ENCODE measurements at regions not wholly inside any gene's neighbourhood (a gene's known extent, or its start where the extent isn't known, plus 50 kb on each side); places are given as distances from the start of the nearest gene placed in this dataset.

GRCh38 chr12:89895101-89895500 is 186.5 kb upstream of the ATP2B1 start:
- Histone ChIP-seq H2BK120ac (ENCODE audit: low read depth, low read length) (no peak overlapping the region), H3K36me3 (ENCODE audit: control insufficient read depth, insufficient read depth, low read length) (no peaks in the 10 kb centered on the region), H2BK5ac (ENCODE audit: low read length) (no peak overlapping the region), H3K56ac (ENCODE audit: low read length) (no peak overlapping the region), H3K9ac (ENCODE audit: low read length) (no peak overlapping the region), H3K18ac (ENCODE audit: low read length) (no peak overlapping the region), H3K79me1 (ENCODE audit: low read length) (no peaks in the 10 kb centered on the region), H2BK15ac (replicated peaks; ENCODE audit: low read depth) (no peak overlapping the region), H3K4me2 (ENCODE audit: low read length) (no peak overlapping the region), H3K23ac (ENCODE audit: low read length) (no peak overlapping the region), H3K27ac (ENCODE audit: low read depth, low read length) (no peak overlapping the region), H2AK5ac (ENCODE audit: low read length) (no peak overlapping the region), H4K5ac (ENCODE audit: low read length) (no peak overlapping the region), H3K4ac (ENCODE audit: low read depth, low read length) (no peak overlapping the region), H3K27me3 (ENCODE audit: insufficient read depth, low read length, poor library complexity) (no peaks in the 10 kb centered on the region), H3K4me3 (ENCODE audit: low read length) (no peak overlapping the region), H3K79me2 (ENCODE audit: control insufficient read depth, insufficient read depth, low read length) (no peaks in the 10 kb centered on the region), H4K8ac (ENCODE audit: low read depth, low read length) (no peak overlapping the region), H3K4me1 (ENCODE audit: control insufficient read depth, low read depth, low read length) (peaks cover 3% of the 10 kb centered on the region)
- no CpG with 5 or more reads among the region's 5 CpGs for WGBS (ENCODE audit: extremely low coverage, insufficient coverage, low lambda C conversion rate)
- no peak for DNase-seq

- Histone ChIP-seq H3K18ac (ENCODE audit: low read length) (no peak overlapping the region), H3K9ac (ENCODE audit: low read length) (no peak overlapping the region), H4K5ac (ENCODE audit: low read length) (no peak overlapping the region), H3K4me2 (ENCODE audit: low read length) (no peak overlapping the region), H2BK120ac (ENCODE audit: low read depth, low read length) (no peak overlapping the region), H3K79me2 (ENCODE audit: control insufficient read depth, insufficient read depth, low read length) (no peaks in the 10 kb centered on the region), H2BK5ac (ENCODE audit: low read length) (no peak overlapping the region), H3K4me1 (ENCODE audit: control insufficient read depth, low read depth, low read length) (no peaks in the 10 kb centered on the region), H4K8ac (ENCODE audit: low read depth, low read length) (no peak overlapping the region), H3K56ac (ENCODE audit: low read length) (no peak overlapping the region), H3K23ac (ENCODE audit: low read length) (no peak overlapping the region), H3K27ac (ENCODE audit: low read depth, low read length) (no peak overlapping the region), H3K79me1 (ENCODE audit: low read length) (no peaks in the 10 kb centered on the region), H2BK15ac (replicated peaks; ENCODE audit: low read depth) (no peak overlapping the region), H2AK5ac (ENCODE audit: low read length) (no peak overlapping the region), H3K4me3 (ENCODE audit: low read length) (no peak overlapping the region), H3K36me3 (ENCODE audit: control insufficient read depth, insufficient read depth, low read length) (no peaks in the 10 kb centered on the region), H3K27me3 (ENCODE audit: insufficient read depth, low read length, poor library complexity) (no peaks in the 10 kb centered on the region), H3K4ac (ENCODE audit: low read depth, low read length) (no peak overlapping the region)
- DNase-seq, result no peak
- WGBS (ENCODE audit: extremely low coverage, insufficient coverage, low lambda C conversion rate), result no CpG with 5 or more reads among the region's 1 CpG
Observed at GRCh38 chr12:89893972-89894706, 185.5 kb upstream of the ATP2B1 start.

GRCh38 chr12:89892436-89892835 is 183.8 kb upstream of the ATP2B1 start:
- Histone ChIP-seq H3K18ac (ENCODE audit: low read length) (no peak overlapping the region), H3K36me3 (ENCODE audit: control insufficient read depth, insufficient read depth, low read length) (no peaks in the 10 kb centered on the region), H4K5ac (ENCODE audit: low read length) (no peak overlapping the region), H3K4me3 (ENCODE audit: low read length) (no peak overlapping the region), H3K9ac (ENCODE audit: low read length) (no peak overlapping the region), H3K23ac (ENCODE audit: low read length) (no peak overlapping the region), H4K8ac (ENCODE audit: low read depth, low read length) (no peak overlapping the region), H2AK5ac (ENCODE audit: low read length) (no peak overlapping the region), H3K27me3 (ENCODE audit: insufficient read depth, low read length, poor library complexity) (no peaks in the 10 kb centered on the region), H3K56ac (ENCODE audit: low read length) (no peak overlapping the region), H2BK15ac (replicated peaks; ENCODE audit: low read depth) (no peak overlapping the region), H3K79me2 (ENCODE audit: control insufficient read depth, insufficient read depth, low read length) (no peaks in the 10 kb centered on the region), H3K4me2 (ENCODE audit: low read length) (no peak overlapping the region), H3K4me1 (ENCODE audit: control insufficient read depth, low read depth, low read length) (no peaks in the 10 kb centered on the region), H3K27ac (ENCODE audit: low read depth, low read length) (no peak overlapping the region), H2BK5ac (ENCODE audit: low read length) (no peak overlapping the region), H3K4ac (ENCODE audit: low read depth, low read length) (no peak overlapping the region), H2BK120ac (ENCODE audit: low read depth, low read length) (no peak overlapping the region), H3K79me1 (ENCODE audit: low read length) (no peaks in the 10 kb centered on the region)
- DNase-seq, result no peak

GRCh38 chr12:89891933-89892332 is 183.3 kb upstream of the ATP2B1 start:
- no peak overlapping the region for H3K4ac ChIP-seq (ENCODE audit: low read depth, low read length)
- H2BK120ac ChIP-seq (ENCODE audit: low read depth, low read length), result no peak overlapping the region
- no peak overlapping the region for H4K8ac ChIP-seq (ENCODE audit: low read depth, low read length)
- no peaks in the 10 kb centered on the region for H3K79me1 ChIP-seq (ENCODE audit: low read length)
- no peak overlapping the region for H2AK5ac ChIP-seq (ENCODE audit: low read length)
- H3K27me3 ChIP-seq (ENCODE audit: insufficient read depth, low read length, poor library complexity), result no peaks in the 10 kb centered on the region
- H3K56ac ChIP-seq (ENCODE audit: low read length), result no peak overlapping the region
- no peaks in the 10 kb centered on the region for H3K79me2 ChIP-seq (ENCODE audit: control insufficient read depth, insufficient read depth, low read length)
- no peak overlapping the region for H2BK5ac ChIP-seq (ENCODE audit: low read length)
- DNase-seq, result no peak
- no peaks in the 10 kb centered on the region for H3K4me1 ChIP-seq (ENCODE audit: control insufficient read depth, low read depth, low read length)
- H3K4me3 ChIP-seq (ENCODE audit: low read length), result no peak overlapping the region
- H3K23ac ChIP-seq (ENCODE audit: low read length), result no peak overlapping the region
- no peak overlapping the region for H3K9ac ChIP-seq (ENCODE audit: low read length)
- H3K27ac ChIP-seq (ENCODE audit: low read depth, low read length), result no peak overlapping the region
- no peak overlapping the region for H3K4me2 ChIP-seq (ENCODE audit: low read length)
- H3K36me3 ChIP-seq (ENCODE audit: control insufficient read depth, insufficient read depth, low read length), result no peaks in the 10 kb centered on the region
- H3K18ac ChIP-seq (ENCODE audit: low read length), result no peak overlapping the region
- H4K5ac ChIP-seq (ENCODE audit: low read length), result no peak overlapping the region
- H2BK15ac ChIP-seq (replicated peaks; ENCODE audit: low read depth), result no peak overlapping the region

- H3K23ac ChIP-seq (ENCODE audit: low read length), result no peak overlapping the region
Observed at GRCh38 chr12:89890161-89890560, 181.5 kb upstream of the ATP2B1 start.

GRCh38 chr12:89889062-89889461 is 180.4 kb upstream of the ATP2B1 start:
- no peaks in the 10 kb centered on the region for H3K79me2 ChIP-seq (ENCODE audit: control insufficient read depth, insufficient read depth, low read length)
- H2BK15ac ChIP-seq (replicated peaks; ENCODE audit: low read depth), result no peak overlapping the region
- no peak overlapping the region for H3K23ac ChIP-seq (ENCODE audit: low read length)
- H3K56ac ChIP-seq (ENCODE audit: low read length), result no peak overlapping the region
- no peak overlapping the region for H3K4ac ChIP-seq (ENCODE audit: low read depth, low read length)
- no peaks in the 10 kb centered on the region for H3K79me1 ChIP-seq (ENCODE audit: low read length)
- no CpG with 5 or more reads among the region's 4 CpGs for WGBS (ENCODE audit: extremely low coverage, insufficient coverage, low lambda C conversion rate)
- no peak overlapping the region for H3K27ac ChIP-seq (ENCODE audit: low read depth, low read length)
- no peak overlapping the region for H2BK5ac ChIP-seq (ENCODE audit: low read length)
- no peak overlapping the region for H3K18ac ChIP-seq (ENCODE audit: low read length)
- no peak overlapping the region for H4K8ac ChIP-seq (ENCODE audit: low read depth, low read length)
- no peak overlapping the region for H4K5ac ChIP-seq (ENCODE audit: low read length)
- no peak overlapping the region for H2AK5ac ChIP-seq (ENCODE audit: low read length)
- no peak overlapping the region for H3K4me3 ChIP-seq (ENCODE audit: low read length)
- H3K27me3 ChIP-seq (ENCODE audit: insufficient read depth, low read length, poor library complexity), result no peaks in the 10 kb centered on the region
- no peak for DNase-seq
- no peaks in the 10 kb centered on the region for H3K4me1 ChIP-seq (ENCODE audit: control insufficient read depth, low read depth, low read length)
- H2BK120ac ChIP-seq (ENCODE audit: low read depth, low read length), result no peak overlapping the region
- H3K4me2 ChIP-seq (ENCODE audit: low read length), result no peak overlapping the region
- H3K9ac ChIP-seq (ENCODE audit: low read length), result no peak overlapping the region
- no peaks in the 10 kb centered on the region for H3K36me3 ChIP-seq (ENCODE audit: control insufficient read depth, insufficient read depth, low read length)

More at GRCh38 chr12:89890161-89890560, 181.5 kb upstream of the ATP2B1 start:
- Histone ChIP-seq H2BK5ac (ENCODE audit: low read length) (no peak overlapping the region), H3K27ac (ENCODE audit: low read depth, low read length) (no peak overlapping the region), H3K79me2 (ENCODE audit: control insufficient read depth, insufficient read depth, low read length) (no peaks in the 10 kb centered on the region), H3K56ac (ENCODE audit: low read length) (no peak overlapping the region), H3K4me1 (ENCODE audit: control insufficient read depth, low read depth, low read length) (no peaks in the 10 kb centered on the region), H3K9ac (ENCODE audit: low read length) (no peak overlapping the region), H3K36me3 (ENCODE audit: control insufficient read depth, insufficient read depth, low read length) (no peaks in the 10 kb centered on the region), H3K27me3 (ENCODE audit: insufficient read depth, low read length, poor library complexity) (no peaks in the 10 kb centered on the region), H3K18ac (ENCODE audit: low read length) (no peak overlapping the region), H3K4ac (ENCODE audit: low read depth, low read length) (no peak overlapping the region), H4K8ac (ENCODE audit: low read depth, low read length) (no peak overlapping the region), H3K4me2 (ENCODE audit: low read length) (no peak overlapping the region), H3K79me1 (ENCODE audit: low read length) (no peaks in the 10 kb centered on the region), H2AK5ac (ENCODE audit: low read length) (no peak overlapping the region), H2BK120ac (ENCODE audit: low read depth, low read length) (no peak overlapping the region), H2BK15ac (replicated peaks; ENCODE audit: low read depth) (no peak overlapping the region), H3K4me3 (ENCODE audit: low read length) (no peak overlapping the region), H4K5ac (ENCODE audit: low read length) (no peak overlapping the region)
- WGBS (ENCODE audit: extremely low coverage, insufficient coverage, low lambda C conversion rate), result no CpG with 5 or more reads among the region's 2 CpGs
- no peak for DNase-seq

All from mesendoderm (in vitro differentiated cells).